H1 (cell line): ENCODE measurements at regions not wholly inside any gene's neighbourhood (a gene's known extent, or its start where the extent isn't known, plus 50 kb on each side); places are given as distances from the start of the nearest gene placed in this dataset.

ENCODE experiments used
- CHD1 ChIP-seq: IDR thresholded peaks from 2 replicates; pipeline ENCODE4 v1.6.1; 2012; ENCODE audit warnings: low read depth, low read length, improper control_type of control experiment
- TAF7 ChIP-seq: optimal IDR thresholded peaks from 2 replicates; pipeline ENCODE3; 2011; ENCODE audit warnings: low read depth, mild to moderate bottlenecking, inconsistent platforms, low read length, moderate library complexity, borderline replicate concordance
- TBP ChIP-seq: IDR thresholded peaks from 2 replicates; pipeline ENCODE4 v1.6.1; 2011; ENCODE audit warnings: low read depth, low read length, improper control_type of control experiment
- TF ChIP-seq, protein P1 (sequence below): IDR thresholded peaks from 2 replicates; pipeline ENCODE4 v1.6.1; 2012; ENCODE audit warnings: inconsistent platforms

DNA sequence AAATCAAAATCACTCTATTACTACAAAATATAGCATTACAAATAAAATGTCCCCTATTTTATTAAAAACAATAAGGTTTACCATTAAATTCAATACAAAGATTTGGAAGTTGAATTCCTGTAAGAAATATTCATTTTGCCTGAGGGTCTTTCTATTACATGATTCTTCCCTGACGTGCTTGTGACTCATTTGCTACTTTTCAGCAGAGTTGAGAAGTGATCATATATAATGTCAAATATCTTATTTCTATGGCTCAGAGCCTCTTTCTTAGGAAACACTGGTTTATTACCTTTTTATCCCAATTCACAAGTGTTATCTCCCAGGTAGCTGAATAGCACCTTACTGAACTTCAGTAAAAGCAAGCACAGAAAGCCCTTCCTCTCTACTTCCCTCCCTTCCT, 65.2 kb upstream of the CNTN5 start (continued):
- TF ChIP-seq TAF7 (no peak), CHD1 (no peak), TBP (no peak)
- TF ChIP-seq, protein P1, sequence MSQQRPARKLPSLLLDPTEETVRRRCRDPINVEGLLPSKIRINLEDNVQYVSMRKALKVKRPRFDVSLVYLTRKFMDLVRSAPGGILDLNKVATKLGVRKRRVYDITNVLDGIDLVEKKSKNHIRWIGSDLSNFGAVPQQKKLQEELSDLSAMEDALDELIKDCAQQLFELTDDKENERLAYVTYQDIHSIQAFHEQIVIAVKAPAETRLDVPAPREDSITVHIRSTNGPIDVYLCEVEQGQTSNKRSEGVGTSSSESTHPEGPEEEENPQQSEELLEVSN, result no peak
